Endothelial cell of umbilical vein (primary cell): ENCODE measurements at regions not wholly inside any gene's neighbourhood (a gene's known extent, or its start where the extent isn't known, plus 50 kb on each side); places are given as distances from the start of the nearest gene placed in this dataset.

Experiments
- FOS ChIP-seq: IDR thresholded peaks from 2 replicates; pipeline ENCODE4 v1.6.1; 2011; ENCODE audit warnings: mild to moderate bottlenecking, low read length, moderate library complexity, borderline replicate concordance; ENCODE audit not compliant: insufficient read depth
- POLR2A ChIP-seq: IDR thresholded peaks from 2 replicates; pipeline ENCODE4 v1.6.1; 2012; ENCODE audit warnings: low read depth, mild to moderate bottlenecking, control low read depth, low read length
- POLR2AphosphoS5 ChIP-seq: IDR thresholded peaks from 2 replicates; pipeline ENCODE4 v1.6.1; 2012; ENCODE audit warnings: low read depth, mild to moderate bottlenecking, control low read depth, low read length, moderate library complexity; ENCODE audit not compliant: insufficient read depth

GRCh38 chr3:73137736-73138403, 76.4 kb downstream of the EBLN2 start:
- TF ChIP-seq POLR2AphosphoS5 (no peak), POLR2A (no peak), FOS (no peak)
